IMR-90 (cell line): ENCODE measurements at regions not wholly inside any gene's neighbourhood (a gene's known extent, or its start where the extent isn't known, plus 50 kb on each side); places are given as distances from the start of the nearest gene placed in this dataset.

Experiments
- ATAC-seq: fragments of 200-7000 bp; cut with Tn5 transposase; 2 replicates; pipeline ENCODE4 v1.9.1; 2020; ENCODE audit warnings: low read depth, mild to moderate bottlenecking, moderate library complexity
- BruUV-seq: library from RNA; stranded (reverse); fragments of 400-500 nt; replicated peaks from 2 replicates; lab custom pipeline; 2021; lab: Mats Ljungman, UMichigan
- CTCF ChIA-PET: fragments of 300-600 bp; formaldehyde crosslinking; extraction: SDS; loops from one replicate; lab custom pipeline; 2021; ENCODE audit warnings: antibody characterized with exemption; lab: Yijun Ruan, JAX
- POLR2A ChIA-PET: fragments of 300-600 bp; sonication (Branson Sonifier 250); formaldehyde crosslinking; loops from one replicate; lab custom pipeline; 2022; ENCODE audit warnings: antibody characterized with exemption; ENCODE audit not compliant: unreplicated experiment; lab: Charles Lee
- DNase-seq: peaks from one replicate; pipeline ENCODE4 v3.0.0; 2013
- H2AFZ ChIP-seq: replicated peaks from 2 replicates; pipeline ENCODE3; 2013; ENCODE audit warnings: low read length, mild to moderate bottlenecking; ENCODE audit not compliant: poor library complexity
- H2AK5ac ChIP-seq: 2 replicates; pipeline ENCODE4 v1.6.1; 2013; ENCODE audit warnings: low read depth, low read length, inconsistent platforms
- H2AK9ac ChIP-seq: replicated peaks from 2 replicates; pipeline ENCODE3; 2013; ENCODE audit warnings: mild to moderate bottlenecking, low read depth, low read length, moderate library complexity; ENCODE audit not compliant: poor library complexity
- H2BK120ac ChIP-seq: 2 replicates; pipeline ENCODE4 v1.6.1; 2013; ENCODE audit warnings: low read depth, low read length, inconsistent platforms
- H2BK15ac ChIP-seq: 3 replicates; pipeline ENCODE4 v1.6.1; 2013; ENCODE audit warnings: low read depth, low read length, inconsistent platforms
- H2BK20ac ChIP-seq: 2 replicates; pipeline ENCODE4 v1.6.1; 2013; ENCODE audit warnings: low read depth, mild to moderate bottlenecking, inconsistent platforms, low read length, moderate library complexity
- H2BK5ac ChIP-seq: 2 replicates; pipeline ENCODE4 v1.6.1; 2013; ENCODE audit warnings: mild to moderate bottlenecking, low read depth, low read length, inconsistent platforms; ENCODE audit not compliant: poor library complexity, severe bottlenecking
- H3K14ac ChIP-seq: replicated peaks from 2 replicates; pipeline ENCODE4 v1.6.1; 2013; ENCODE audit warnings: low read depth, low read length, inconsistent platforms
- H3K18ac ChIP-seq: 2 replicates; pipeline ENCODE4 v1.6.1; 2013; ENCODE audit warnings: low read depth, low read length, control low read depth
- H3K23ac ChIP-seq: 2 replicates; pipeline ENCODE4 v1.6.1; 2013; ENCODE audit warnings: low read depth, low read length, inconsistent platforms
- H3K27ac ChIP-seq: 2 replicates; pipeline ENCODE4 v1.5.1; 2013; ENCODE audit warnings: mild to moderate bottlenecking, control low read depth, low read length; ENCODE audit not compliant: insufficient read depth
- H3K27me3 ChIP-seq: 2 replicates; pipeline ENCODE4 v1.6.1; 2013; ENCODE audit warnings: low read length; ENCODE audit not compliant: control insufficient read depth, insufficient read depth
- H3K36me3 ChIP-seq: 2 replicates; pipeline ENCODE4 v1.6.1; 2013; ENCODE audit warnings: low read length, mixed read lengths; ENCODE audit not compliant: control insufficient read depth, insufficient read depth
- H3K4ac ChIP-seq: 2 replicates; pipeline ENCODE4 v1.6.1; 2013; ENCODE audit warnings: low read depth, low read length, inconsistent platforms
- H3K4me1 ChIP-seq: 2 replicates; pipeline ENCODE4 v1.6.1; 2013; ENCODE audit warnings: low read length, mixed read lengths; ENCODE audit not compliant: control insufficient read depth, insufficient read depth
- H3K4me2 ChIP-seq: 2 replicates; pipeline ENCODE4 v1.6.1; 2013; ENCODE audit warnings: low read depth, mild to moderate bottlenecking, control low read depth, low read length, moderate library complexity
- H3K4me3 ChIP-seq: 2 replicates; pipeline ENCODE4 v1.5.1; 2013; ENCODE audit warnings: low read depth, mild to moderate bottlenecking, control low read depth, low read length, moderate library complexity; ENCODE audit not compliant: insufficient read depth
- H3K56ac ChIP-seq: 2 replicates; pipeline ENCODE4 v1.6.1; 2013; ENCODE audit warnings: low read length, inconsistent platforms; ENCODE audit not compliant: insufficient read depth; ENCODE audit errors: extremely low read depth
- H3K79me1 ChIP-seq, 2 experiments: 2 replicates each; pipeline ENCODE4 v1.6.1; 2013; ENCODE audit warnings: low read length in 2 of 2, inconsistent platforms in 1 of 2, low read depth in 1 of 2
- H3K9ac ChIP-seq: 2 replicates; pipeline ENCODE4 v1.6.1; 2013; ENCODE audit warnings: low read depth, low read length, control low read depth
- H3K9me1 ChIP-seq: 2 replicates; pipeline ENCODE4 v1.6.1; 2013; ENCODE audit warnings: low read length, inconsistent platforms; ENCODE audit not compliant: insufficient read depth
- H3K9me3 ChIP-seq: 2 replicates; pipeline ENCODE4 v1.6.1; 2013; ENCODE audit warnings: low read length; ENCODE audit not compliant: control insufficient read depth, insufficient read depth
- H4K20me1 ChIP-seq: 2 replicates; pipeline ENCODE4 v1.6.1; 2013; ENCODE audit warnings: low read length, inconsistent platforms; ENCODE audit not compliant: insufficient read depth
- H4K5ac ChIP-seq: 2 replicates; pipeline ENCODE4 v1.6.1; 2013; ENCODE audit warnings: mild to moderate bottlenecking, low read depth, low read length, control low read depth
- H4K8ac ChIP-seq, 2 experiments: 2 replicates each; pipeline ENCODE4 v1.6.1; 2013; ENCODE audit warnings: low read depth in 2 of 2, low read length in 2 of 2, control low read depth in 1 of 2, inconsistent platforms in 1 of 2
- H4K91ac ChIP-seq: 2 replicates; pipeline ENCODE4 v1.6.1; 2013; ENCODE audit warnings: low read depth, low read length, inconsistent platforms; ENCODE audit not compliant: insufficient read depth
- CEBPB ChIP-seq: IDR thresholded peaks from 2 replicates; pipeline ENCODE4 v1.6.1; 2012; ENCODE audit warnings: low read depth, low read length, improper control_type of control experiment
- CHD1 ChIP-seq: IDR thresholded peaks from 2 replicates; pipeline ENCODE4 v1.6.1; 2012; ENCODE audit warnings: low read depth, low read length, improper control_type of control experiment
- MAFK ChIP-seq: IDR thresholded peaks from 2 replicates; pipeline ENCODE4 v1.6.1; 2012; ENCODE audit warnings: low read depth, low read length, improper control_type of control experiment
- MAZ ChIP-seq: IDR thresholded peaks from 2 replicates; pipeline ENCODE4 v1.6.1; 2012; ENCODE audit warnings: low read depth, mild to moderate bottlenecking, low read length, improper control_type of control experiment, moderate library complexity, borderline replicate concordance
- NFE2L2 ChIP-seq: fragments of 150-350 bp; IDR thresholded peaks from 2 replicates; pipeline ENCODE4 v1.6.1; 2016; ENCODE audit warnings: low read depth, mild to moderate bottlenecking, low read length
- POLR2A ChIP-seq: IDR thresholded peaks from 2 replicates; pipeline ENCODE4 v1.6.1; 2012; ENCODE audit warnings: mild to moderate bottlenecking, low read depth, low read length
- RAD21 ChIP-seq: IDR thresholded peaks from 2 replicates; pipeline ENCODE4 v1.6.1; 2012; ENCODE audit warnings: low read length, improper control_type of control experiment
- RFX5 ChIP-seq: IDR thresholded peaks from 2 replicates; pipeline ENCODE4 v1.8.0; 2012; ENCODE audit warnings: low read depth, mild to moderate bottlenecking, low read length, moderate library complexity
- SMC3 ChIP-seq: fragments of 150-350 bp; IDR thresholded peaks from 2 replicates; pipeline ENCODE4 v1.6.1; 2016; ENCODE audit warnings: low read depth, mild to moderate bottlenecking, antibody characterized with exemption, low read length, moderate library complexity
- WGBS, 2 experiments: methylation state at CpG; one replicate each; pipeline versions ENCODE4 v1.1.5 to v1.1.7; 2013; ENCODE audit warnings: missing lambda C conversion rate in 2 of 2; ENCODE audit not compliant: insufficient read length in 1 of 2; ENCODE audit errors: extremely low coverage in 2 of 2; 5-methylcytosine and 5-hydroxymethylcytosine counted together
- dilution Hi-C: fragments of 300-500 bp; cut with HindIII; formaldehyde crosslinking; loops from one replicate; pipeline ENCODE4 v1.14.3; 2018; ENCODE audit warnings: low sequenced_read_pairs; ENCODE audit not compliant: unreplicated experiment
- in situ Hi-C: fragments of 300-500 bp; cut with MboI; formaldehyde crosslinking; loops from 3 replicates; pipeline ENCODE4 v1.14.3; 2019; ENCODE audit warnings: low sequenced_read_pairs, inconsistent platforms, mixed read lengths
- intact Hi-C: fragments of 100-400 bp; cut with micrococcal nuclease; formaldehyde crosslinking; loops from 2 replicates; pipeline ENCODE4 v1.10.0; 2022
- TF ChIP-seq, protein P1 (sequence below): fragments of 150-350 bp; IDR thresholded peaks from 2 replicates; pipeline ENCODE4 v1.6.1; 2016; ENCODE audit warnings: low read depth, mild to moderate bottlenecking, low read length, moderate library complexity, borderline replicate concordance

DNA sequence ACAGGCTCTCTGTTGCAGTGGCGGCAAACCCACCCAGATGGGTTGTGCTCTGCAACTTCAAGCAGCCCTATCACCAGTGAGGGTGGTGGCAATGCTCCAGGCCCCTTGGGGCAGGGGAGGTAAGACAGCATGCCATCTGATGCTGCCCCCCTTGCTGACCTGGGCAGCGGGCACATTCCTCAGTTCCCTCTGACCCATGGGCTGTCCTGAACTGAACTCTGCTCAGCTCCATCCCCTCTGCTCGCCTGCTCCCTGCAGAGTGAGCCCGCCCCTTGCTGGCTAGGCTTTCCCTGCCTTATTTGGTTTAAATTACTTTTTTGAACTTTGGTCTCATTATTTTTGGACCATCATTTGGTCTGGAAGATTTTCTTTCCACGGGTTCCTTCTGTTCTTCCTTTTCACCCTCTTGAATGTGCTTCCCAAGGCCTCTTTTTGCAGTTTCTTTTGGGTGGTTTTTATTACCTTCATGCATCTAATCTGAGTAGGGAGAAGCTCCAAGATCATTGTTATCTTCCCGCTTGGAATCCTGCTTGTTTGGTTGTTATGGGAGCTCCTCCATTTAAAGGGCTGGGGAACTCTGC is 565.4 kb downstream of the TNS1 start:
- Histone ChIP-seq H4K20me1 (no peaks in the 10 kb centered on the region), H2AK9ac (no peak overlapping the region), H3K79me1 (no peaks in the 10 kb centered on the region), H3K27ac (peak overlapping the region; percentile 13; the same call in 1 of the 2 replicates), H3K9me3 (no peaks in the 10 kb centered on the region), H2BK5ac (no peak overlapping the region), H4K5ac (no peak overlapping the region; the same call in 1 of the 2 replicates), H2AFZ (no peak overlapping the region), H3K23ac (no peak overlapping the region), H3K4ac (peak overlapping the region; percentile 38; the same call in 1 of the 2 replicates), H3K9me1 (0 out of 2 replicates have a peak, but pooled peaks cover 9% of the 10 kb centered on the region), H3K56ac (no peak overlapping the region), H3K27me3 (no peaks in the 10 kb centered on the region), H4K91ac (peak overlapping the region; percentile 10; the same call in 1 of the 2 replicates), H2BK120ac (peak overlapping the region; percentile 46), H3K18ac (peak overlapping the region; percentile 38; the same call in 1 of the 2 replicates), H3K9ac (no peak overlapping the region), H3K36me3 (no peaks in the 10 kb centered on the region), H2BK20ac (no peak overlapping the region), H2AK5ac (peak overlapping the region; percentile 18; the same call in 1 of the 2 replicates), H3K14ac (0 out of 2 replicates have a peak overlapping the region, but pooled peaks have one; percentile 17), H4K8ac (peak overlapping the region; percentile 21 to 71; a peak in 3 of 4 replicates), H3K4me1 (peaks cover 18% of the 10 kb centered on the region), H3K4me3 (no peak overlapping the region), H2BK15ac (no peak overlapping the region), H3K4me2 (no peak overlapping the region)
- intact Hi-C loops (loop anchor here (5.0 kb wide), 1 partner anchor 740 kb away; the partner anchor contains the start of gene IGFBP5), in situ Hi-C loops (no loop called here), dilution Hi-C loops (no loop called here)
- no TSS peak for BruUV-seq
- ATAC-seq (no peak), DNase-seq (no peak)
- ChIA-PET CTCF (no interaction called here), POLR2A (no interaction called here)
- WGBS, 2 experiments = 100% methylated on average over 1 of the region's 6 CpGs; no CpG with 5 or more reads in 1 of the 2 experiments
- no peak for TF ChIP-seq MAFK
- TF ChIP-seq NFE2L2 = no peak
- TF ChIP-seq POLR2A = no peak
- TF ChIP-seq, protein P1, sequence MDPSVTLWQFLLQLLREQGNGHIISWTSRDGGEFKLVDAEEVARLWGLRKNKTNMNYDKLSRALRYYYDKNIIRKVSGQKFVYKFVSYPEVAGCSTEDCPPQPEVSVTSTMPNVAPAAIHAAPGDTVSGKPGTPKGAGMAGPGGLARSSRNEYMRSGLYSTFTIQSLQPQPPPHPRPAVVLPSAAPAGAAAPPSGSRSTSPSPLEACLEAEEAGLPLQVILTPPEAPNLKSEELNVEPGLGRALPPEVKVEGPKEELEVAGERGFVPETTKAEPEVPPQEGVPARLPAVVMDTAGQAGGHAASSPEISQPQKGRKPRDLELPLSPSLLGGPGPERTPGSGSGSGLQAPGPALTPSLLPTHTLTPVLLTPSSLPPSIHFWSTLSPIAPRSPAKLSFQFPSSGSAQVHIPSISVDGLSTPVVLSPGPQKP = no peak
- TF ChIP-seq CEBPB = no peak
- no peak for TF ChIP-seq CHD1
- no peak for TF ChIP-seq SMC3
- TF ChIP-seq MAZ = no peak
- no peak for TF ChIP-seq RFX5
- TF ChIP-seq RAD21 = no peak
